ENCODE measurements at regions not wholly inside any gene's neighbourhood (a gene's known extent, or its start where the extent isn't known, plus 50 kb on each side); places are given as distances from the start of the nearest gene placed in this dataset.

DNA sequence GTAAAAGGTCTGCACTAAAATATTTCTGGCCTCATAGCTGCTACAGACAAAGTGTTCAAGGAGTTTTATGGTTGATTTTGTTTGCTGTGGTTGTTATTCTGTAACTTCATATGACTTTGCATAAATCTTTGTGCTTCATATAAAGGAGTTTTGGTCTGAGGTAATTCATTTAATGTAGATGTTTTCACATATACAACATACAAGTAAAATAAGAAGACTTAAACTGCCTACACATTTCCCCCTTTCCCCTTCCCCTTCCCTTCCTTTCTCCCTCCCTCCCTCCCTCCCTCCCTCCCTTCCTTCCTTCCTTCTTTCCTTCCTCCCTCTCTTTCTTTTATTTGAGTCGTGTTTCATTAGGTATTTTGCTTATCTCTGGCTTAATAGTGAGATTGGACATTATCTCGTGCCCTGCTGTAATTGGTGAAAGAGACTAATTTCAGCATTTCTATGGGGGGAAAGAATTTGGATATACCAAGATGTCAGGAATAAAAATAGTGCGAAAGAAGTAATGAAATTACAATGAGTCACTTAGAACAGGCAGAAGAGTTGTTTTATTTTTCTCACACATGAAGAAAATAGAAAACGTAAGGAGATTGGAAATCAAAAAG lies 144.9 kb upstream of the MAD2L1 start:
- H3K56ac ChIP-seq (ENCODE audit: extremely low read depth, insufficient read depth, low read length), result no peak overlapping the region
- H3K79me1 ChIP-seq (ENCODE audit: low read depth in 1 of 2, low read length in 2 of 2), result no peaks in the 10 kb centered on the region
- H3K4me2 ChIP-seq (ENCODE audit: low read depth, low read length), result no peak overlapping the region
- no peak overlapping the region for H2BK20ac ChIP-seq (ENCODE audit: low read depth, low read length)
- no peak overlapping the region for H3K9ac ChIP-seq (ENCODE audit: low read depth, low read length)
- H3K18ac ChIP-seq (ENCODE audit: low read depth, low read length), result no peak overlapping the region
- no TSS peak for BruUV-seq (replicated peaks)
- no peak overlapping the region for H3K23ac ChIP-seq (ENCODE audit: low read depth, low read length)
- no peak overlapping the region for H4K8ac ChIP-seq (ENCODE audit: low read depth in 2 of 2, low read length in 2 of 2)
- ATAC-seq (ENCODE audit: low read depth) (no peak), DNase-seq (no peak)
- H2BK15ac ChIP-seq (ENCODE audit: low read depth, low read length), result no peak overlapping the region
- intact Hi-C loops (cut with micrococcal nuclease), result no loop called here
- no peak overlapping the region for H2AK5ac ChIP-seq (ENCODE audit: low read depth, low read length)
- no peak overlapping the region for H3K4me3 ChIP-seq (ENCODE audit: insufficient read depth, low read depth, low read length)
- no peak overlapping the region for H2AFZ ChIP-seq (replicated peaks; ENCODE audit: low read length, poor library complexity)
- no CpG with 5 or more reads among the region's 4 CpGs for WGBS, 2 experiments (ENCODE audit: extremely low coverage in 2 of 2, insufficient read length in 1 of 2)
- no peak overlapping the region for H2BK5ac ChIP-seq (ENCODE audit: low read depth, low read length, poor library complexity, severe bottlenecking)
- H4K91ac ChIP-seq (ENCODE audit: insufficient read depth, low read depth, low read length), result no peak overlapping the region
- no peak overlapping the region for H4K5ac ChIP-seq (ENCODE audit: low read depth, low read length)
- H2BK120ac ChIP-seq (ENCODE audit: low read depth, low read length), result no peak overlapping the region
- H3K4me1 ChIP-seq (ENCODE audit: control insufficient read depth, insufficient read depth, low read length), result no peaks in the 10 kb centered on the region
- ChIA-PET POLR2A (ENCODE audit: unreplicated experiment) (no interaction called here), CTCF (no interaction called here)
- no peaks in the 10 kb centered on the region for H3K36me3 ChIP-seq (ENCODE audit: control insufficient read depth, insufficient read depth, low read length)
- H4K20me1 ChIP-seq (ENCODE audit: insufficient read depth, low read length), result no peaks in the 10 kb centered on the region
- H3K27ac ChIP-seq (ENCODE audit: insufficient read depth, low read length), result no peak overlapping the region
- H2AK9ac ChIP-seq (replicated peaks; ENCODE audit: low read depth, low read length, poor library complexity), result no peak overlapping the region
- no peaks in the 10 kb centered on the region for H3K9me3 ChIP-seq (ENCODE audit: control insufficient read depth, insufficient read depth, low read length)
- H3K9me1 ChIP-seq (ENCODE audit: insufficient read depth, low read length), result no peaks in the 10 kb centered on the region
- H3K4ac ChIP-seq (ENCODE audit: low read depth, low read length), result no peak overlapping the region
- no peak overlapping the region for H3K14ac ChIP-seq (replicated peaks; ENCODE audit: low read depth, low read length)
- dilution Hi-C loops (cut with HindIII; ENCODE audit: low sequenced_read_pairs, unreplicated experiment), result no loop called here
- TF ChIP-seq MAZ (IDR thresholded peaks at IDR 0.05; ENCODE audit: borderline replicate concordance, low read depth, low read length) (no peak), RCOR1 (IDR thresholded peaks at IDR 0.05; ENCODE audit: insufficient replicate concordance, low read length) (no peak), BHLHE40 (IDR thresholded peaks at IDR 0.05; ENCODE audit: low read depth, low read length) (no peak), MAFK (IDR thresholded peaks at IDR 0.05; ENCODE audit: low read depth, low read length) (no peak), FOS (IDR thresholded peaks at IDR 0.05; ENCODE audit: low read depth, low read length) (no peak), SMC3 (IDR thresholded peaks at IDR 0.05; ENCODE audit: low read depth, low read length) (no peak), MXI1 (IDR thresholded peaks at IDR 0.05; ENCODE audit: borderline replicate concordance, low read depth, low read length) (no peak), RFX5 (IDR thresholded peaks at IDR 0.05; ENCODE audit: low read depth, low read length) (no peak), CHD1 (IDR thresholded peaks at IDR 0.05; ENCODE audit: low read depth, low read length) (no peak), RAD21 (IDR thresholded peaks at IDR 0.05; ENCODE audit: low read length) (no peak), POLR2A (IDR thresholded peaks at IDR 0.05; ENCODE audit: low read depth, low read length) (no peak), CEBPB (IDR thresholded peaks at IDR 0.05; ENCODE audit: low read depth, low read length) (no peak), NFE2L2 (IDR thresholded peaks at IDR 0.05; ENCODE audit: low read depth, low read length) (no peak)
- TF ChIP-seq, protein P1, sequence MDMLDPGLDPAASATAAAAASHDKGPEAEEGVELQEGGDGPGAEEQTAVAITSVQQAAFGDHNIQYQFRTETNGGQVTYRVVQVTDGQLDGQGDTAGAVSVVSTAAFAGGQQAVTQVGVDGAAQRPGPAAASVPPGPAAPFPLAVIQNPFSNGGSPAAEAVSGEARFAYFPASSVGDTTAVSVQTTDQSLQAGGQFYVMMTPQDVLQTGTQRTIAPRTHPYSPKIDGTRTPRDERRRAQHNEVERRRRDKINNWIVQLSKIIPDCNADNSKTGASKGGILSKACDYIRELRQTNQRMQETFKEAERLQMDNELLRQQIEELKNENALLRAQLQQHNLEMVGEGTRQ (IDR thresholded peaks at IDR 0.05; ENCODE audit: low read depth, low read length), result no peak
- TF ChIP-seq, protein P2, sequence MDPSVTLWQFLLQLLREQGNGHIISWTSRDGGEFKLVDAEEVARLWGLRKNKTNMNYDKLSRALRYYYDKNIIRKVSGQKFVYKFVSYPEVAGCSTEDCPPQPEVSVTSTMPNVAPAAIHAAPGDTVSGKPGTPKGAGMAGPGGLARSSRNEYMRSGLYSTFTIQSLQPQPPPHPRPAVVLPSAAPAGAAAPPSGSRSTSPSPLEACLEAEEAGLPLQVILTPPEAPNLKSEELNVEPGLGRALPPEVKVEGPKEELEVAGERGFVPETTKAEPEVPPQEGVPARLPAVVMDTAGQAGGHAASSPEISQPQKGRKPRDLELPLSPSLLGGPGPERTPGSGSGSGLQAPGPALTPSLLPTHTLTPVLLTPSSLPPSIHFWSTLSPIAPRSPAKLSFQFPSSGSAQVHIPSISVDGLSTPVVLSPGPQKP (IDR thresholded peaks at IDR 0.05; ENCODE audit: borderline replicate concordance, low read depth, low read length), result no peak
- TF ChIP-seq, protein P3, sequence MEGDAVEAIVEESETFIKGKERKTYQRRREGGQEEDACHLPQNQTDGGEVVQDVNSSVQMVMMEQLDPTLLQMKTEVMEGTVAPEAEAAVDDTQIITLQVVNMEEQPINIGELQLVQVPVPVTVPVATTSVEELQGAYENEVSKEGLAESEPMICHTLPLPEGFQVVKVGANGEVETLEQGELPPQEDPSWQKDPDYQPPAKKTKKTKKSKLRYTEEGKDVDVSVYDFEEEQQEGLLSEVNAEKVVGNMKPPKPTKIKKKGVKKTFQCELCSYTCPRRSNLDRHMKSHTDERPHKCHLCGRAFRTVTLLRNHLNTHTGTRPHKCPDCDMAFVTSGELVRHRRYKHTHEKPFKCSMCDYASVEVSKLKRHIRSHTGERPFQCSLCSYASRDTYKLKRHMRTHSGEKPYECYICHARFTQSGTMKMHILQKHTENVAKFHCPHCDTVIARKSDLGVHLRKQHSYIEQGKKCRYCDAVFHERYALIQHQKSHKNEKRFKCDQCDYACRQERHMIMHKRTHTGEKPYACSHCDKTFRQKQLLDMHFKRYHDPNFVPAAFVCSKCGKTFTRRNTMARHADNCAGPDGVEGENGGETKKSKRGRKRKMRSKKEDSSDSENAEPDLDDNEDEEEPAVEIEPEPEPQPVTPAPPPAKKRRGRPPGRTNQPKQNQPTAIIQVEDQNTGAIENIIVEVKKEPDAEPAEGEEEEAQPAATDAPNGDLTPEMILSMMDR (conservative IDR thresholded peaks at IDR 0.05; ENCODE audit: low read depth, low read length), result no peak
- in situ Hi-C loops (cut with MboI; ENCODE audit: low sequenced_read_pairs), result no loop called here
- H3K27me3 ChIP-seq (ENCODE audit: control insufficient read depth, insufficient read depth, low read length), result no peaks in the 10 kb centered on the region

Data from IMR-90 (cell line).